Right renal pelvis (tissue), 4 donors: ENCODE measurements at regions not wholly inside any gene's neighbourhood (a gene's known extent, or its start where the extent isn't known, plus 50 kb on each side); places are given as distances from the start of the nearest gene placed in this dataset.
A peak's percentile ranks its signal among the peaks of the same experiment; 100 is the strongest.
"Not testable (repeated sequence)": the region's sequence is repeated elsewhere in the genome, so short reads cannot be mapped to it uniquely, and the experiment has no call there.

Experiments
- DNase-seq, 4 donors: peaks; one replicate each; pipeline ENCODE4 v3.0.0-alpha.2; 2013; ENCODE audit warnings: low read depth in 4 of 4, low spot score in 3 of 4, missing footprints in 1 of 4

DNA sequence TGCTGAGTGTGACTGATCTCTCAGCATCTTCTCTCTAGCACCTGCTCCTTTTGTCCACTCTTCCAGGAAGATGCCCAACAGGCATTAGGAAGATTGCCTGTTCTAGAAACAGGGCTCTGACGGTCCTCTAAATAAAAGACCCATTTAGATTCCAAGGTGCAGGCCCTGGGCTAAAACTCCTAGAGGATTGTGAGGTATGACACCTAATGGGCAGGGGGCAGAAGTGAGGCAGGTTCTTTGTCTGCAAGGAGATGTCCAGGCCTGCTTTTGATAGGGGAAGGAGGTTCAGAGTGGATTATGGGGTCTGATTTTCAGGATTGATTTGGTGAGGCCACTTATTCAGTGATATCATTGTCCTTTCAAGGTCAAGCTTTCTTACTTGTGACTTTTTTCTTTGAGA lies 140.8 kb upstream of the TRPC7 start:
- no peak for DNase-seq

DNA sequence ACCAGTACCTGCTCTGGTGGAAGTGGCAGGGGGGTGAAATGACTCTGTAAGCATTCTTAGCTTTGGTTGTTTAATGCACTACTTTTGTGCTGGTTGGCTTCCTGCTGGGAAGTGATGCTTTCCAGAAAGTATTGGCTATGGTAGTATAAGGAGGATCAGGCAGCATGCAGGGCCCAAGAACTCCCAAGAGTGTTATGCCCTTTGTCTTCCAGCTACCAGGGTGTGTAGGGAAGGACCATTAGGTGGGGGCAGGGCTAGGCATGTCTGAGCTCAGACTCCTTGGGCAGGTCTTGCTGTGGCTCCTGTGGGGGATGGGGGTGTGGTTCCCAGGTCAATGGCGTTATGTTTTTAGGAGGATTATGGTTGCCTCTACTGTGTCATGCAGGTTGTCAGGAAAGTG lies 135.8 kb upstream of the TRPC7 start:
- no peak for DNase-seq

DNA sequence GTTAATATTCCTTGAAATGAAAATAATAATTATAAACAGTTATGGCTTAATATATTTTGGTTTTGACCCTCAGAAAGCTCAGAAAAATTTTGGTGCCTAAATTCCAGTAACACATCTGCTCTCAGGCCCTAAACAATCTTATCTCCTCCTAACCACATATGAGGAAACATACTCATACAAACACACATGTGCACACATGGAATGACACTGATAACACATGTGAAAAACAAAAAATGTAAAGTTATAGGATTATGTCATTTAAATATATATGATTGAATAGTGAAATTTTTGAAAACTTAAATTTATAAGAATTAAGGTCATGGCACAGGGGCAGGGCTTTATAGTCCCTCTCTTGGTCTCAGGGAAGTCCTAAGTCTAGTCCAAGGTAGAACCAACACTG lies 127.2 kb upstream of the TRPC7 start:
- no peak for DNase-seq

DNA sequence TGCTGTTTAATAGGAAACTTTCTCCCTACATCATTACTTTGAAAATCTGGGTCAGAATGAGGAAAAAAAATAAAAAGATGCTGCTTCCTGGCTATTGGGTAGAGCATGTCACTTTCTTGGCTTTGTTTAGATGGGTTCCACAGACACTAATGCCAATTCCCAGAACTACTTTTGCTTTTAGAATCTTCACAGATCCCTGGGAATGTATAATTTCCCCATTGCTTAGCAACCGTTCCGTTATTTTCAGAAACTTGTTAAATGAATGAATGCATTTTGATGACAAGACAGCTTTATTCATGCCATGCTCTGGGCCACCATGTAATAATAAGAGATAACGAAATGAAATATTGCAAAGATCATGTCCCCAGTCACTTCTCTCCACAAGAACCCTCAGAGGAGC lies 126.5 kb upstream of the TRPC7 start:
- no peak for DNase-seq

DNA sequence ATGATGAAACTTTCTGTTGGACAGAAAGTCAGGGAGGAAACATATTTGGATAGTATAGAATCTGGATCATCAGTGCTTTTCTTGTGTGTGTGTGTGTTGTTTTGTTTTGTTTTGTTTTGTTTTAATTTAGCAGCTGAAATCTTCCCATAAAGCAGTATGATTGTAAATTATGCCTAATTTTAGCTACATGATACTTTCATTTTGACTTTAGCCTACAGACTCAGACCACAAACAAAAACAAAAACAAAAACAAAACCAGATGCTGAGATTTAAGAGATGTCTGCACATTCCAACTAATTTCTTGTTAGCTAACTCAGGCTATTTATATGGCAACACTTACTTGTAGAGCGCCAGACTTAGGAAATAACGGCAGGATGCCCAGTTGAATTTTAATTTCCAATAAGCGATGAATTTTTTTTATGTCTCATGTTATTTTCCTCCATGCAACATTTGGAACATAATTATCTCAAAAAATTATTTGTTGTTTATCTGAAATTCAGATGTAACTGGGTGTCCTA lies 119.5 kb upstream of the TRPC7 start:
- no peak for DNase-seq

DNA sequence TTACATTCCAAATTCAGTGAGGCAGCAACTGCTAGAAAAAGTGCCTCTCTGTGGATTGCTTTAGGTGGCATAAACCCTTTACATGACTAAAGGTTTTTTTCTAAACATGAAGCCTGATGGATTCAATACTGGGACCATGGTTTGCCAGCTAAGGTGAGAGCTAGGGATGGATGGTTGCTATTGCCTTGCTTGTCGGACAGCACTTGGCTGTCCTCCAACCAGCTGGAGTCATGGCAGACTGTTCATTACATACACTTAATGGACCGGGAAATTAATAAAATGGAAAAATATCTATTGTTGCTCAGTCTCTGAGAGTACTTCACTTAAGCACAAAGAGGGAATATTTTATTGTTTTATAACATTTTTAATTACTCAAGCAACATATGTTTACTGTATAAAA lies 116.9 kb upstream of the TRPC7 start:
- peak in 2 of 4 donors; percentile 10 to 11 for DNase-seq

DNA sequence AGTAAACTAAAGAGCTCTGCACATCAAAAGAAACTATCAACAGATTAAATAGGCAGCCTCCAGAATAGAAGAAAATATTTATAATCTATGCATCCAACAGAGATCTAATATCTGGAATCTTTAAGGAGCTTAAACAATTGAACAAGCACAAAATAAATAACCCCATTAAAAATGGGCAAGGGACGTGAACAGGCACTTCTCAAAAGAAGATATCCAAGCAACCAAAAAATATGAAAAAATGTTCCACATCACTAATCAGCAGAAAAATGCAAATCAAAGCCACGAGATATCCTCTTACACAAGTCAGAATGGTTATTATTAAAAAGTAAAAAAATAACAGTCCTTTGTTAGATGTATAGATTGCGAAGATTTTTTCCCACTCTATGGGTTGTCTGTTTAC lies 109.1 kb upstream of the TRPC7 start:
- DNase-seq, result no peak

DNA sequence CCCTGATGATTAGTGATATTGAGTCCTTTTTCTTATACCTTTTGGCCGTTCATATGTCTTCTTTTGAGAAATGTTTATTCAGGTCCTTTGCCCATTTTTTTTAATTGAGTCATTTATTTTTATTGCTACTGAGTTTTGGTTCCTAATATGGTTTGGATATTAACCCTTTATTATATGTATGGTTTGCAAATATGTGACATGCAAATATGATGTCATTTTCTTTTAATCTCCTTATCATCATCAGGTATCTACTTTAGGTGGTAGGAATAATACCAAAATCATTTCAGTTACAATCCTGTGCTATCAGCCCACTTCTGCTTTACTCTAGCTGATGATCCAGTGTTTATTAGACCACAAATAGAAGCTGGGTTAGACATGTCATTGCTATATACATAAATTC lies 102.3 kb upstream of the TRPC7 start:
- no peak for DNase-seq

DNA sequence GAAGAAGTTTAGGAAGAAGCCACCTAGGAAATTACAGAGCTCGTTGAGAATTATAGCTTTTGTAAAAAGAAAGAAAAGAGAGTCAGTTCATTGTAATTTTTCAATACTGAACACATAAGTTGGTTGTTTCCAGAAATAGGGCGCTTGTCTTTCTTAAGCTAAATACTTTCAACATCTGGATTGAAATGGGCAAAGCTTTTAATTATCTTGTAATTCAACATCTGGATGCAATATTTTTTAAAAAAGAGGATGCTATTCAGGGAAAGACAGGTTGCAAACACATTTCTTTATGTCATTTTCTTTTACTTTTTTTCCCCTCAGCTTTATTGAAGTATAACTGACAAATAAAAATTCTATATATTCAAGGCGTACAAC lies 100.7 kb upstream of the TRPC7 start:
- DNase-seq, result no peak

GRCh38 chr5:136458481-136458880 lies 93.1 kb upstream of the TRPC7 start:
- no peak for DNase-seq

GRCh38 chr5:136457390-136458013 lies 92.2 kb upstream of the TRPC7 start:
- DNase-seq, result no peak

DNA sequence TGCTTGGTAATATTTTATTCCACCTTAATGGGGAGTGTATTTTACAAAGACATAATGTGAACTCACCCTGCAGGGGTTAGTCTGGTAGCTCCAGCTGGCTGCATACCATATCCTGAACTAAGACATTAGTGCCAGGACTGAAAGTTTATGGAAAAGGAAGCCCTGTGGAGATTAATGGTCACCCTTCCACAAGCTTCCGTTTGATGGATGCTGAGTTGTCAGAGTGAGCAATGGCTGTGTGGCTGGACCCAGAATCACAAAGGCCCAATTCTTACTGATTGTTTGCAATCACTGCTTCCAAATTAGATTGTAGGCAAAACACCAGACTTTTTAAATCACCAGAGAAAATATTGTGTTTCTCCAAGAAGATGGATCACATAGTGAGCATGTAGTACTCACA lies 90.1 kb upstream of the TRPC7 start:
- DNase-seq, result no peak

DNA sequence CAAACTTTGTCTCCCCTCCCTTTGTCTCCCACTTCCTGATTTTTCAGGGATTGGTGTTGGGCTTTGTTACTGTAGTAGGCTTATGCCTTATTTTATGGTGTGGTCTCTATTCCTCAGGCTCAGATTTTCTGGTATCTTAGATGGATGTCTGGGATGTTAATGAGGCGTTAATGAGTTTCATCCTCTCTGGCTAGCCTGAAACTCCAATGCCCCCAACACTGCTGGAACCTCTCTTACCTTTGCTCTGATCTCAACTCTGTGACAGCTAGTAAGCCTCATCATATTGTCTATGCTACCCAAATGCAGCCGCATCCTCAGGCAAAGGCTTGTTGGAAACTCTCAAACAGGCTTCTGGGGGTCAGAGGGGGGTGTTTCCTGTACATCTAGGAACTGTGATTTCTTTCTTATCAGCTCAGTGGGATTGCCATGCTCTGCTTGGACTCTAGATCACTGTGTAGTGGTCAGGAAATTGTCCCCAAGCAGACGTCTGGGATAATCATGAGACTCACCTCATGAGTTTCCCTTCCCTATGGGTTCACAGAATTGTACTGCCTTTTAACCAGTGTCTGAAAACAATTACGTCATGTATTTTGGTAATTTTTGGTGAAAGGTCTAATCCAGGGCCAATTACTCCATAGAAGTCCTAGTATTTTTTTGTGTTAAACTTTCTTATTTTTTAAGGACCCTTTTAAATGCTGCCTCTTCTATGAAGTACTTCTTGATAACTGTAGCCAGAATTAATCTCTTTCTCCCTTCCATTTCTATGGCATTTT lies 88.8 kb upstream of the TRPC7 start:
- no peak for DNase-seq

GRCh38 chr5:136453199-136453598 lies 87.9 kb upstream of the TRPC7 start:
- no peak for DNase-seq

- not testable (repeated sequence) for DNase-seq
Observed at GRCh38 chr5:136447576-136447975, 82.2 kb upstream of the TRPC7 start.

GRCh38 chr5:136446565-136446964 lies 81.2 kb upstream of the TRPC7 start:
- no peak for DNase-seq

- not testable (repeated sequence) for DNase-seq
Observed at GRCh38 chr5:136444099-136444498, 78.8 kb upstream of the TRPC7 start.

- no peak for DNase-seq
Observed at GRCh38 chr5:136439367-136439766, 74.0 kb upstream of the TRPC7 start.

DNA sequence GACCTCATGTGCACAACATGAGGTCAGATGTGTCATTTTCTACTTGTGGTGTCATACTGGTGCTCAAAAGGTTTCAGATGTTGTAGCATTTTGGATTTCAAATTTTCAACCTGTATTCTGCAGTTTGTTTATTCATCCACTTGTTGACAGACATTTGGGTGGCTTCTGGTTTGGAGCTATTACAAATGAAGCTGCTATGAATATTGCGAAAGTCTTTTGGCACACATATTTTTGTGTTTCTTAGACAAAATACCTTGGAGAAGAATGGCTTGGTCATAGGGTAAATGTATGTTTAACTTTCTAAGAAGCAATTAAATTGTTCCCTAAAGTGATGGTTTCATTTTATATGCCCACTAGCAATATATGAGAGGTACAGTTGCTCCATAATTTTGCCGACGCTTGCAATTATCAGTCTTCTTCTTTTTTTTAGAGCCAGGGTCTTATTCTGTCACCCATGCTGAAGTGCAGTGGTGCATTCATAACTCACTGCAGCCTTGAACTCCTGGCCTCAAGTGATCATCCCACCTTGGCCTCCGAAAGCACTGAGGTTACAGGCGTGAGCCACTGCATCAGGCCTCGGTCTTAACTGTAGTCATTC lies 70.7 kb upstream of the TRPC7 start:
- DNase-seq, result no peak

DNA sequence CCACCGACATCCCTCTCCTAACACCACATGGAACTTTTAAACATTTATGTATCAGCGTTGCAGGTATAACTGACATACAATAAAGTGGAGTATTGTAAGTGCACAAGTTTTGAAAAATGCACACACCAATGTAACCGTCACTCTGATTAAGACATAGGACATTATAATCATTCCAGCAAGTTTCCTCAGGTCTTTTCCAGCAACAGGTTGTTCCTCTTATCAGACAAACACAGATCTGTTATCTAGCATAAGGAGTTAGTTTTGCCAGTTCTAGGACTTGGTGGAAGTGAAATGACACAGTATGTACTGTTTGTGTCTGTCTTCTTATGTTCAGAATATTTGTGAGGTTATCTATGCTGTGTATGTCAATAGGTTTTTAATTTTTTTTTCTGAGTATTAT lies 69.5 kb upstream of the TRPC7 start:
- no peak for DNase-seq

- DNase-seq, result no peak
Observed at GRCh38 chr5:136432705-136433104, 67.4 kb upstream of the TRPC7 start.

- DNase-seq, result no peak
Observed at GRCh38 chr5:136430081-136430480, 64.7 kb upstream of the TRPC7 start.
